B cell (primary cell): ENCODE measurements at regions not wholly inside any gene's neighbourhood (a gene's known extent, or its start where the extent isn't known, plus 50 kb on each side); places are given as distances from the start of the nearest gene placed in this dataset.

ENCODE experiments used
- EZH2 ChIP-seq: IDR thresholded peaks from 2 replicates; pipeline ENCODE4 v1.6.1; 2012; ENCODE audit warnings: borderline replicate concordance, low read depth, mild to moderate bottlenecking, moderate library complexity, low read length; ENCODE audit not compliant: insufficient read depth, poor library complexity, severe bottlenecking
- TF ChIP-seq, protein P1 (sequence below): fragments of 200-600 bp; IDR thresholded peaks from one replicate; pipeline ENCODE4 v1.8.0; 2022; ENCODE audit warnings: antibody characterized with exemption, mild to moderate bottlenecking

DNA sequence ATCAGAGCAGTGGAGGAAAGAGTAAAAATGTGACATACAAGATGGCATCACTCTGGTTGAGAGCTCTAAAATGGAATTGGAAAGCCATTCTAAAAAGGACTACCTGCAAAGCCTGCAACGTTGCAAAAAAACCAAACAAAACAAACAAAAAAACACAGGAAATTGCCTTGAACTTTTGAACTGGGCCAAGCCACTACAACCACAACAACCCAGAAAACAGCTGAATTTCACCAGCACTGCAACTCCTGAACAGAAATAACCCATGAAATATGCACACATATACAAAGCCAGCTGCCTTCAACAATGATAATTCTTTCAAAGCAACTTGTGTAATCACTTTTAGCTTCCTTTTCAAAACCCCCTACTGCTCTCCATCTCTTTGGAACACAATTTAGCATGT is 326.6 kb upstream of the LRRC4C start:
- TF ChIP-seq, protein P1, sequence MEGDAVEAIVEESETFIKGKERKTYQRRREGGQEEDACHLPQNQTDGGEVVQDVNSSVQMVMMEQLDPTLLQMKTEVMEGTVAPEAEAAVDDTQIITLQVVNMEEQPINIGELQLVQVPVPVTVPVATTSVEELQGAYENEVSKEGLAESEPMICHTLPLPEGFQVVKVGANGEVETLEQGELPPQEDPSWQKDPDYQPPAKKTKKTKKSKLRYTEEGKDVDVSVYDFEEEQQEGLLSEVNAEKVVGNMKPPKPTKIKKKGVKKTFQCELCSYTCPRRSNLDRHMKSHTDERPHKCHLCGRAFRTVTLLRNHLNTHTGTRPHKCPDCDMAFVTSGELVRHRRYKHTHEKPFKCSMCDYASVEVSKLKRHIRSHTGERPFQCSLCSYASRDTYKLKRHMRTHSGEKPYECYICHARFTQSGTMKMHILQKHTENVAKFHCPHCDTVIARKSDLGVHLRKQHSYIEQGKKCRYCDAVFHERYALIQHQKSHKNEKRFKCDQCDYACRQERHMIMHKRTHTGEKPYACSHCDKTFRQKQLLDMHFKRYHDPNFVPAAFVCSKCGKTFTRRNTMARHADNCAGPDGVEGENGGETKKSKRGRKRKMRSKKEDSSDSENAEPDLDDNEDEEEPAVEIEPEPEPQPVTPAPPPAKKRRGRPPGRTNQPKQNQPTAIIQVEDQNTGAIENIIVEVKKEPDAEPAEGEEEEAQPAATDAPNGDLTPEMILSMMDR, result no peak
- no peak for TF ChIP-seq EZH2
